Uterus (tissue), 2 donors: ENCODE measurements at regions not wholly inside any gene's neighbourhood (a gene's known extent, or its start where the extent isn't known, plus 50 kb on each side); places are given as distances from the start of the nearest gene placed in this dataset.

ENCODE experiments used
- CTCF ChIP-seq, 4 experiments: fragments of 200-600 bp in 2 of 4; fragments of 450-650 bp in 2 of 4; sonication (generic) in 2 of 4; IDR thresholded peaks; one replicate each; pipeline ENCODE4 v1.5.1; 2016 to 2019; ENCODE audit warnings: antibody characterized with exemption in 4 of 4, mild to moderate bottlenecking in 2 of 4, moderate library complexity in 1 of 4
- POLR2A ChIP-seq, 2 donors: fragments of 450-650 bp; IDR thresholded peaks; one replicate each; pipeline ENCODE4 v1.6.1; 2016; ENCODE audit warnings: antibody characterized with exemption in 2 of 2, mild to moderate bottlenecking in 1 of 2, moderate library complexity in 1 of 2

- TF ChIP-seq POLR2A (IDR thresholded peaks at IDR 0.05) (no peak), CTCF (IDR thresholded peaks at IDR 0.05) (no peak)
Measured at GRCh38 chr11:97893612-97894011, 1127.1 kb upstream of the CNTN5 start.
